ENCODE measurements at regions not wholly inside any gene's neighbourhood (a gene's known extent, or its start where the extent isn't known, plus 50 kb on each side); places are given as distances from the start of the nearest gene placed in this dataset.

GRCh38 chr6:44731485-44732095 lies 344.1 kb downstream of the CDC5L start:
- no peak overlapping the region for H3K27ac ChIP-seq
- H3K4me3 ChIP-seq: no peak overlapping the region
- no peaks in the 10 kb centered on the region for H3K27me3 ChIP-seq
- no peaks in the 10 kb centered on the region for H3K4me1 ChIP-seq
- H3K36me3 ChIP-seq: no peaks in the 10 kb centered on the region
- no peak for DNase-seq
- TF ChIP-seq POLR2A (IDR thresholded peaks at IDR 0.05) (no peak), CTCF (IDR thresholded peaks at IDR 0.05) (no peak)
- no peaks in the 10 kb centered on the region for H3K9me3 ChIP-seq

GRCh38 chr6:44732243-44732642 lies 344.7 kb downstream of the CDC5L start:
- Histone ChIP-seq H3K4me1 (no peaks in the 10 kb centered on the region), H3K9me3 (no peaks in the 10 kb centered on the region), H3K36me3 (no peaks in the 10 kb centered on the region), H3K27me3 (no peaks in the 10 kb centered on the region), H3K4me3 (no peak overlapping the region), H3K27ac (no peak overlapping the region)
- TF ChIP-seq POLR2A (IDR thresholded peaks at IDR 0.05) (no peak), CTCF (IDR thresholded peaks at IDR 0.05) (no peak)
- no peak for DNase-seq

GRCh38 chr6:44733126-44733525 lies 345.6 kb downstream of the CDC5L start:
- TF ChIP-seq CTCF (IDR thresholded peaks at IDR 0.05) (no peak), POLR2A (IDR thresholded peaks at IDR 0.05) (no peak)
- Histone ChIP-seq H3K9me3 (no peaks in the 10 kb centered on the region), H3K27me3 (no peaks in the 10 kb centered on the region), H3K27ac (no peak overlapping the region), H3K4me1 (peaks cover 0 to 4% (median 0%) of the 10 kb centered on the region in 4 donors), H3K4me3 (no peak overlapping the region), H3K36me3 (no peaks in the 10 kb centered on the region)
- DNase-seq: no peak

GRCh38 chr6:44733868-44734267 lies 346.4 kb downstream of the CDC5L start:
- no peaks in the 10 kb centered on the region for H3K27me3 ChIP-seq
- H3K27ac ChIP-seq: no peak overlapping the region
- H3K36me3 ChIP-seq: no peaks in the 10 kb centered on the region
- H3K9me3 ChIP-seq: no peaks in the 10 kb centered on the region
- peaks cover 0 to 8% (median 0%) of the 10 kb centered on the region in 4 donors for H3K4me1 ChIP-seq
- DNase-seq: no peak
- no peak overlapping the region for H3K4me3 ChIP-seq
- TF ChIP-seq POLR2A (IDR thresholded peaks at IDR 0.05) (no peak), CTCF (IDR thresholded peaks at IDR 0.05) (no peak)

- H3K9me3 ChIP-seq: no peaks in the 10 kb centered on the region
- peaks cover 0 to 8% (median 0%) of the 10 kb centered on the region in 4 donors for H3K4me1 ChIP-seq
- no peak for DNase-seq
- no peaks in the 10 kb centered on the region for H3K27me3 ChIP-seq
- TF ChIP-seq CTCF (IDR thresholded peaks at IDR 0.05): no peak
- no peak overlapping the region for H3K27ac ChIP-seq
- no peaks in the 10 kb centered on the region for H3K36me3 ChIP-seq
- H3K4me3 ChIP-seq: no peak overlapping the region
Observed at GRCh38 chr6:44734886-44735629, 347.6 kb downstream of the CDC5L start.

Measured in Peyer's patch (tissue), 4 donors.